HEK293 (cell line): ENCODE measurements at regions not wholly inside any gene's neighbourhood (a gene's known extent, or its start where the extent isn't known, plus 50 kb on each side); places are given as distances from the start of the nearest gene placed in this dataset.

Experiments
- CTCF ChIA-PET: fragments of 350-600 bp; formaldehyde crosslinking; extraction: SDS; loops from one replicate; lab custom pipeline; 2021; ENCODE audit warnings: antibody characterized with exemption; lab: Yijun Ruan, JAX
- POLR2A ChIA-PET: fragments of 300-600 bp; formaldehyde crosslinking; extraction: SDS; loops from one replicate; lab custom pipeline; 2020; ENCODE audit warnings: antibody characterized with exemption, inconsistent platforms; lab: Yijun Ruan, JAX
- H3K27ac ChIP-seq: fragments of 200-500 bp; sonication (Bioruptor generic); 2 replicates; pipeline ENCODE4 v1.5.1; 2014; ENCODE audit warnings: low read depth, low read length, control low read depth, inconsistent platforms; ENCODE audit errors: extremely low read depth
- H3K36me3 ChIP-seq, 2 experiments: fragments of 200-500 bp in 1 of 2; sonication (Bioruptor generic) in 1 of 2; 1 replicate in 1 of 2; 2 replicates in 1 of 2; pipeline ENCODE4 v1.5.1; 2014 to 2017; ENCODE audit warnings: inconsistent platforms in 2 of 2, low read length in 2 of 2; ENCODE audit not compliant: control insufficient read depth in 2 of 2, insufficient read depth in 1 of 2
- H3K4me1 ChIP-seq: fragments of 200-500 bp; sonication (Bioruptor generic); 2 replicates; pipeline ENCODE4 v1.5.1; 2014; ENCODE audit warnings: mild to moderate bottlenecking, low read length, inconsistent platforms; ENCODE audit not compliant: control insufficient read depth, insufficient read depth
- H3K4me3 ChIP-seq: 2 replicates; pipeline ENCODE4 v1.5.1; 2011; ENCODE audit warnings: low read depth, mild to moderate bottlenecking, control low read depth, low read length, moderate library complexity
- H3K9me3 ChIP-seq: fragments of 200-500 bp; sonication (Bioruptor generic); 2 replicates; pipeline ENCODE4 v1.5.1; 2014; ENCODE audit warnings: low read depth, low read length, inconsistent platforms; ENCODE audit not compliant: control insufficient read depth, insufficient read depth
- BCL11A ChIP-seq: fragments of 450-650 bp; formaldehyde crosslinking; IDR thresholded peaks from 2 replicates; pipeline ENCODE4 v1.5.1; 2016; ENCODE audit warnings: low read depth, missing biosample characterization, missing genetic modification characterization
- BCL6B ChIP-seq: fragments of 450-650 bp; formaldehyde crosslinking; IDR thresholded peaks from 2 replicates; pipeline ENCODE4 v1.5.1; 2017; ENCODE audit warnings: missing biosample characterization, missing genetic modification characterization
- GLIS1 ChIP-seq: fragments of 450-650 bp; formaldehyde crosslinking; IDR thresholded peaks from 2 replicates; pipeline ENCODE4 v1.5.1; 2016; ENCODE audit warnings: missing biosample characterization, missing genetic modification characterization
- GLIS2 ChIP-seq: fragments of 450-650 bp; formaldehyde crosslinking; IDR thresholded peaks from 2 replicates; pipeline ENCODE4 v1.5.1; 2016; ENCODE audit warnings: missing biosample characterization, missing genetic modification characterization
- HOXA7 ChIP-seq: sonication (generic); formaldehyde crosslinking; IDR thresholded peaks from 2 replicates; pipeline ENCODE4 v1.8.1; 2022; ENCODE audit warnings: missing genetic modification reagents, borderline replicate concordance
- IKZF3 ChIP-seq: fragments of 450-650 bp; IDR thresholded peaks from 2 replicates; pipeline ENCODE4 v1.5.0; 2018; ENCODE audit warnings: missing biosample characterization, mild to moderate bottlenecking, missing genetic modification characterization, moderate library complexity
- KLF9 ChIP-seq: fragments of 450-650 bp; formaldehyde crosslinking; IDR thresholded peaks from 2 replicates; pipeline ENCODE4 v1.5.1; 2016; ENCODE audit warnings: missing biosample characterization, missing genetic modification characterization, low read depth
- RBAK ChIP-seq: fragments of 450-650 bp; formaldehyde crosslinking; IDR thresholded peaks from 2 replicates; pipeline ENCODE4 v1.5.1; 2016; ENCODE audit warnings: missing biosample characterization, missing genetic modification characterization
- TCF7L2 ChIP-seq: IDR thresholded peaks from 2 replicates; pipeline ENCODE4 v1.6.1; 2011; ENCODE audit warnings: low read depth, mild to moderate bottlenecking, inconsistent platforms, low read length, moderate library complexity, borderline replicate concordance
- ZBTB1 ChIP-seq: fragments of 450-650 bp; formaldehyde crosslinking; IDR thresholded peaks from 2 replicates; pipeline ENCODE4 v1.5.1; 2016; ENCODE audit warnings: missing biosample characterization, missing genetic modification characterization
- ZBTB17 ChIP-seq: fragments of 450-650 bp; formaldehyde crosslinking; IDR thresholded peaks from 2 replicates; pipeline ENCODE4 v1.5.1; 2016; ENCODE audit warnings: missing biosample characterization, missing genetic modification characterization
- ZEB2 ChIP-seq: fragments of 450-650 bp; formaldehyde crosslinking; IDR thresholded peaks from 2 replicates; pipeline ENCODE4 v1.5.1; 2016; ENCODE audit warnings: missing biosample characterization, missing genetic modification characterization
- ZNF138 ChIP-seq: fragments of 450-650 bp; formaldehyde crosslinking; IDR thresholded peaks from 2 replicates; pipeline ENCODE4 v1.5.1; 2016; ENCODE audit warnings: missing biosample characterization, missing genetic modification characterization, borderline replicate concordance
- ZNF202 ChIP-seq: fragments of 450-650 bp; formaldehyde crosslinking; IDR thresholded peaks from 2 replicates; pipeline ENCODE4 v1.5.1; 2016; ENCODE audit warnings: missing biosample characterization, missing genetic modification characterization, borderline replicate concordance
- ZNF311 ChIP-seq: fragments of 450-650 bp; formaldehyde crosslinking; IDR thresholded peaks from 2 replicates; pipeline ENCODE4 v1.5.1; 2017; ENCODE audit warnings: missing biosample characterization, missing genetic modification characterization, borderline replicate concordance
- ZNF48 ChIP-seq: fragments of 450-650 bp; formaldehyde crosslinking; IDR thresholded peaks from 2 replicates; pipeline ENCODE4 v1.5.1; 2016; ENCODE audit warnings: missing biosample characterization, missing genetic modification characterization
- ZNF571 ChIP-seq: fragments of 450-650 bp; formaldehyde crosslinking; IDR thresholded peaks from 2 replicates; pipeline ENCODE4 v1.5.0; 2017; ENCODE audit warnings: missing biosample characterization, missing genetic modification characterization
- ZNF629 ChIP-seq: fragments of 450-650 bp; formaldehyde crosslinking; IDR thresholded peaks from 2 replicates; pipeline ENCODE4 v1.5.1; 2017; ENCODE audit warnings: missing biosample characterization, missing genetic modification characterization
- ZSCAN4 ChIP-seq: fragments of 450-650 bp; formaldehyde crosslinking; IDR thresholded peaks from 2 replicates; pipeline ENCODE4 v1.5.1; 2017; ENCODE audit warnings: missing biosample characterization, missing genetic modification characterization
- ZXDB ChIP-seq: fragments of 450-650 bp; formaldehyde crosslinking; IDR thresholded peaks from 2 replicates; pipeline ENCODE4 v1.5.1; 2016; ENCODE audit warnings: missing biosample characterization, missing genetic modification characterization
- TF ChIP-seq, protein P1 (sequence below): fragments of 450-650 bp; formaldehyde crosslinking; IDR thresholded peaks from 2 replicates; pipeline ENCODE4 v1.5.1; 2016; ENCODE audit warnings: missing biosample characterization, missing genetic modification characterization

DNA sequence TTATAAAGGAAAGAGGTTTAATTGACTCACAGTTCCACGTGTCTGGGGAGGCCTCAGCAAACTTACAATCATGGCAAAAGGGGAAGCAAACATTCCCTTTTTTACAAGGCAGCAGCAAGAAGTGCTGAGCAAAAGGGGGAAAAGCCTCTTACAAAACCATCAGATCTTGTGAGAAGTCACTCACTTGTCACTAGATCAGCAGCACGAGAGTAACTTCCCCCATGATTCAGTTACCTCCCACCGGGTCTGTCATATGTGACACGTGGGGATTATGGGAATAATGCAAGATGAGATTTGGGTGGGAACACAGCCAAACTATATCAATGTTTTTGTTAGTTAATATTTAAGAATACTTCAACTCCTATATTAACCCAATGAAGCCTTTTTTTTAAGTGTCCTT is 275.2 kb upstream of the CDH9 start (continued):
- no peak for TF ChIP-seq KLF9 (tag by site-specific recombination)
- no peak for TF ChIP-seq RBAK (tag by site-specific recombination)
- TF ChIP-seq, protein P1, sequence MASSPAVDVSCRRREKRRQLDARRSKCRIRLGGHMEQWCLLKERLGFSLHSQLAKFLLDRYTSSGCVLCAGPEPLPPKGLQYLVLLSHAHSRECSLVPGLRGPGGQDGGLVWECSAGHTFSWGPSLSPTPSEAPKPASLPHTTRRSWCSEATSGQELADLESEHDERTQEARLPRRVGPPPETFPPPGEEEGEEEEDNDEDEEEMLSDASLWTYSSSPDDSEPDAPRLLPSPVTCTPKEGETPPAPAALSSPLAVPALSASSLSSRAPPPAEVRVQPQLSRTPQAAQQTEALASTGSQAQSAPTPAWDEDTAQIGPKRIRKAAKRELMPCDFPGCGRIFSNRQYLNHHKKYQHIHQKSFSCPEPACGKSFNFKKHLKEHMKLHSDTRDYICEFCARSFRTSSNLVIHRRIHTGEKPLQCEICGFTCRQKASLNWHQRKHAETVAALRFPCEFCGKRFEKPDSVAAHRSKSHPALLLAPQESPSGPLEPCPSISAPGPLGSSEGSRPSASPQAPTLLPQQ (tag by site-specific recombination): no peak
- no peak for TF ChIP-seq ZSCAN4
- TF ChIP-seq, all 188 proteins: peak for 0

DNA sequence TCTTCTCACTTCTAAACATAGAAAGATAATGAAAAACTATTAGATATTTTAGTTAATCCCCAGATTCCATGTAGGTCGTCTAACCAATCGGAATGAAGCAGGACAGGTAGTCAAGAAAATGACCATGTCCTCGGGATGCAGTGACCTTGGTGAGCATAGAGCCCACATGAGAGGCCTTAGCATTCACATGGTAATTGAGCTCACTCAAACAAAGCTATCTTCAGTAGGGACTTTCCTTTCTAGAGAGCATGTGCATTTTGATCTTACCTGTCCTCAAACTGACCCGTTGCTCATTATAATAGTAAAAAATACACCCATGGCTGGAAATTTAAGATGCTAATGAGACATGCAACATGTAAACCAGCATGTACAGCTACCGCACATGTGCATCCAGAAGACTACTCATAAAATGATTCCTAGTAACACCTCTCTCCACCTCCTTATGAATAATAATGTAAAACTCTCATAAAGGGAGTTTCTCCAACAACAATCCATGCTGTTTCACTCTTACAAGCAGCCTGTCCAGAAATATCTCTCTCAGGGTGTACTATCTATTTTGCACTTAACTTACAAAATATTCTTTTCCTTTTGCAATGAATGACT is 274.0 kb upstream of the CDH9 start:
- Histone ChIP-seq H3K27ac (no peak overlapping the region), H3K4me1 (no peaks in the 10 kb centered on the region), H3K9me3 (no peaks in the 10 kb centered on the region), H3K36me3 (no peaks in the 10 kb centered on the region), H3K4me3 (no peak overlapping the region)
- POLR2A ChIA-PET: no interaction called here
- CTCF ChIA-PET: interaction anchor here (1.3 kb wide), 1 partner anchor 12 kb away, joined by 4 read pairs; no protein-coding TSS in a partner anchor
- TF ChIP-seq ZEB2 (no peak), ZNF138 (no peak), IKZF3 (no peak), ZNF629 (tag by site-specific recombination) (no peak), ZXDB (no peak), HOXA7 (CRISPR knock-in tag) (no peak), TCF7L2 (no peak), ZNF202 (tag by site-specific recombination) (no peak), GLIS2 (no peak), ZBTB17 (no peak), ZBTB1 (tag by site-specific recombination) (no peak), ZNF311 (tag by site-specific recombination) (no peak), GLIS1 (no peak), ZNF571 (no peak), BCL6B (tag by site-specific recombination) (no peak)

- Histone ChIP-seq H3K9me3 (no peaks in the 10 kb centered on the region), H3K27ac (no peak overlapping the region), H3K36me3 (no peaks in the 10 kb centered on the region), H3K4me1 (no peaks in the 10 kb centered on the region), H3K4me3 (no peak overlapping the region)
- ChIA-PET CTCF (no interaction called here), POLR2A (no interaction called here)
- TF ChIP-seq BCL11A (no peak), ZNF48 (tag by site-specific recombination) (no peak)
Observed at GRCh38 chr5:27311544-27311943, 273.2 kb upstream of the CDH9 start.
